Fibroblast of lung (primary cell): ENCODE measurements at regions not wholly inside any gene's neighbourhood (a gene's known extent, or its start where the extent isn't known, plus 50 kb on each side); places are given as distances from the start of the nearest gene placed in this dataset.

Experiments
- DNase-seq, 2 donors: peaks; one replicate each; pipeline versions ENCODE4 v3.0.0 to v3.0.0-alpha.2; 2010; ENCODE audit warnings: low read depth in 2 of 2
- H2AFZ ChIP-seq: 2 replicates; pipeline ENCODE4 v1.5.1; 2012; ENCODE audit warnings: low read length, control low read depth, inconsistent platforms
- H3K27ac ChIP-seq: 2 replicates; pipeline ENCODE4 v1.5.1; 2011; ENCODE audit warnings: low read length, control low read depth; ENCODE audit not compliant: insufficient read depth
- H3K27me3 ChIP-seq: 2 replicates; pipeline ENCODE4 v1.5.1; 2011; ENCODE audit warnings: mild to moderate bottlenecking, low read length; ENCODE audit not compliant: control insufficient read depth, insufficient read depth
- H3K36me3 ChIP-seq: 2 replicates; pipeline ENCODE4 v1.5.1; 2011; ENCODE audit warnings: low read length; ENCODE audit not compliant: control insufficient read depth, insufficient read depth
- H3K4me1 ChIP-seq: 2 replicates; pipeline ENCODE4 v1.5.1; 2011; ENCODE audit warnings: low read length; ENCODE audit not compliant: control insufficient read depth, insufficient read depth; ENCODE audit errors: extremely low read depth
- H3K4me2 ChIP-seq: 2 replicates; pipeline ENCODE4 v1.5.1; 2011; ENCODE audit warnings: low read length, control low read depth; ENCODE audit not compliant: insufficient read depth; ENCODE audit errors: extremely low read depth
- H3K4me3 ChIP-seq, 4 experiments: fragments of 200-600 bp in 1 of 4; sonication (generic) in 1 of 4; replicated peaks in 1 of 4; 2 replicates each; pipeline ENCODE4 v1.5.1; 2011 to 2016; ENCODE audit warnings: low read length in 4 of 4, low read depth in 3 of 4, mild to moderate bottlenecking in 3 of 4, control low read depth in 2 of 4, inconsistent platforms in 1 of 4, mixed read lengths in 1 of 4; ENCODE audit not compliant: insufficient read depth in 1 of 4; ENCODE audit errors: control extremely low read depth in 1 of 4
- H3K79me2 ChIP-seq: 2 replicates; pipeline ENCODE4 v1.5.1; 2012; ENCODE audit warnings: mild to moderate bottlenecking, low read length, inconsistent platforms; ENCODE audit not compliant: control insufficient read depth, insufficient read depth
- H3K9ac ChIP-seq: 2 replicates; pipeline ENCODE4 v1.5.1; 2011; ENCODE audit warnings: mild to moderate bottlenecking, low read length, control low read depth; ENCODE audit not compliant: insufficient read depth
- H3K9me3 ChIP-seq: 2 replicates; pipeline ENCODE4 v1.5.1; 2012; ENCODE audit warnings: low read depth, low read length; ENCODE audit not compliant: control insufficient read depth, insufficient read depth
- H4K20me1 ChIP-seq: 2 replicates; pipeline ENCODE4 v1.5.1; 2011; ENCODE audit warnings: low read length; ENCODE audit not compliant: control insufficient read depth, insufficient read depth; ENCODE audit errors: extremely low read depth
- CTCF ChIP-seq, 2 donors: IDR thresholded peaks in 1 of 2; conservative IDR thresholded peaks in 1 of 2; 1 replicate in 1 of 2; 2 replicates in 1 of 2; pipeline ENCODE4 v1.5.1; 2011 to 2012; ENCODE audit warnings: low read length in 2 of 2, control low read depth in 1 of 2, inconsistent platforms in 1 of 2, low read depth in 1 of 2, mild to moderate bottlenecking in 1 of 2
- EZH2 ChIP-seq: IDR thresholded peaks from 2 replicates; pipeline ENCODE4 v1.5.1; 2012; ENCODE audit warnings: low read length, control low read depth, mild to moderate bottlenecking; ENCODE audit errors: missing control alignments

- Histone ChIP-seq H3K27ac (no peak overlapping the region), H3K4me2 (no peak overlapping the region), H3K4me1 (no peaks in the 10 kb centered on the region), H2AFZ (no peak overlapping the region), H4K20me1 (no peaks in the 10 kb centered on the region), H3K27me3 (no peaks in the 10 kb centered on the region), H3K4me3 (no peak overlapping the region), H3K9me3 (no peaks in the 10 kb centered on the region), H3K79me2 (no peaks in the 10 kb centered on the region), H3K36me3 (no peaks in the 10 kb centered on the region), H3K9ac (no peak overlapping the region)
- peak in 1 of 2 donors; percentile 0 for DNase-seq
- TF ChIP-seq CTCF (conservative IDR thresholded peaks at IDR 0.05 in 1 of 2, IDR thresholded peaks at IDR 0.05 in 1 of 2; ENCODE audit: low read depth in 1 of 2, low read length in 2 of 2) (no peak), EZH2 (no peak)
Measured at GRCh38 chr3:137205394-137206045, 247.7 kb downstream of the IL20RB start.

GRCh38 chr3:137207616-137208015 lies 249.8 kb downstream of the IL20RB start:
- no peaks in the 10 kb centered on the region for H3K4me1 ChIP-seq
- no peak overlapping the region for H2AFZ ChIP-seq
- H3K4me2 ChIP-seq, result no peak overlapping the region
- no peaks in the 10 kb centered on the region for H3K36me3 ChIP-seq
- no peak overlapping the region for H3K9ac ChIP-seq
- H3K27ac ChIP-seq, result no peak overlapping the region
- H3K9me3 ChIP-seq, result no peaks in the 10 kb centered on the region
- H3K27me3 ChIP-seq, result no peaks in the 10 kb centered on the region
- H4K20me1 ChIP-seq, result no peaks in the 10 kb centered on the region
- no peak for TF ChIP-seq EZH2
- no peak for TF ChIP-seq CTCF (conservative IDR thresholded peaks at IDR 0.05 in 1 of 2, IDR thresholded peaks at IDR 0.05 in 1 of 2; ENCODE audit: low read depth in 1 of 2, low read length in 2 of 2)
- no peak overlapping the region for H3K4me3 ChIP-seq
- DNase-seq, result no peak
- H3K79me2 ChIP-seq, result no peaks in the 10 kb centered on the region

- no peaks in the 10 kb centered on the region for H4K20me1 ChIP-seq
- H3K36me3 ChIP-seq, result no peaks in the 10 kb centered on the region
- no peak overlapping the region for H2AFZ ChIP-seq
- H3K27ac ChIP-seq, result no peak overlapping the region
- DNase-seq, result no peak
- H3K9ac ChIP-seq, result no peak overlapping the region
- no peak for TF ChIP-seq EZH2
- TF ChIP-seq CTCF (conservative IDR thresholded peaks at IDR 0.05 in 1 of 2, IDR thresholded peaks at IDR 0.05 in 1 of 2; ENCODE audit: low read depth in 1 of 2, low read length in 2 of 2), result no peak
- H3K4me2 ChIP-seq, result no peak overlapping the region
- H3K4me3 ChIP-seq, result no peak overlapping the region
- no peaks in the 10 kb centered on the region for H3K79me2 ChIP-seq
- no peaks in the 10 kb centered on the region for H3K27me3 ChIP-seq
- H3K4me1 ChIP-seq, result no peaks in the 10 kb centered on the region
- no peaks in the 10 kb centered on the region for H3K9me3 ChIP-seq
Measured at GRCh38 chr3:137217733-137218132, 259.9 kb downstream of the IL20RB start.
